GM18907 (cell line): ENCODE measurements at regions not wholly inside any gene's neighbourhood (a gene's known extent, or its start where the extent isn't known, plus 50 kb on each side); places are given as distances from the start of the nearest gene placed in this dataset.

Source experiments
- ATAC-seq: cut with Tn5 transposase; IDR thresholded peaks from one replicate; pipeline ENCODE4 v1.9.1; 2021; ENCODE audit warnings: mild to moderate bottlenecking, moderate library complexity; ENCODE audit not compliant: unreplicated experiment

DNA sequence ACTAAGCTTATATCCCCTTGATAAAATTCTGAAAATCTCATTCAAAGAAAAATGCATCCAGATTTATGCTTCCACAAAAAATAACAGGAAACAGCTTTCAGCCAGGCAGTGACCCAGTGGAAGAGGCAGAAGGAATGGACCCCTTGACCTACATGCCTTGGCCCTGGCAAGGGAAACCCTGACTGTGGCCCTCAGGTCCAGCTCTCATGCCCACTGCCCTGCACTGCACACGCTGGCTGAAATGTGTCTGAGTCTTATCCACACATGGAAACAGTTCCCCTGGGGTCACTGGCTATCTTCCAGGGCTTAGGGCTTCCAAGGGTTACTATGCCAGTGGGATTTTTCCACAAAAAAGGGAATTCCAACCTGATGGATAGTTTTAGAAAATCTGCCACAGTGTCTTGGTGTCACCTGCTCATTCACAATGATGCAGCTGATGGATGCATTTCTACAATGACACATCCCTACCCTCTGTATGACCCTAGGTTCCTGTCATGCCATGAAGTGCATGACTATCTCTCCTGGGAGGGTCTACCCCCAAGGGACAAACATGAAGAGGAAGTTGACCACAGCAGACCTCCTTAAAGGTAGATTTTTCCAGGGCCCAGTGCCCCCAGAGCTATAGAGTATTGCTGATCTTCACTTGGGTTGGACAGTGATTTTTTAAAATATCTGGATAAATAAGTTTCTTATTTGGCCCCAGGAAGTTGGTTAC lies 121.9 kb upstream of the CD93 start:
- no peak for ATAC-seq

DNA sequence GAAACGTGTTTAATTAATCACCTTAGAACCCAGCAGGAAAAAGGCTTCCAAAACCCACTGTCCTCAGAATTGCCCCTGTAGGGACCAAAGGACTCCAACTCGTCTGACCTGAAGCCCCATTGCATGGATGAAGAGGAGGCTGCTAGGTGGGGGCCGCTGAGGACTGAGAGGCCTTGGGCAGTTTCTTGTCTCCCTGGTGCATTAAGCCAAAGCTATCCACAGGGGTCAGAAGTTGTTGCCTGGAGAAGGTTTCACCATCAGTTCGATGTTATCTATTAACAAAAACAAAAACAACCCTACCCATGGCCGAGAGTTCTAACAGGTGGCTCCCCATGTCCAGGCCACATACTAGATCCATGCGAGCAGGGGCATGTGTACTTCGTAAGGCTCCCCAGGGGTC lies 120.9 kb upstream of the CD93 start:
- ATAC-seq = no peak

DNA sequence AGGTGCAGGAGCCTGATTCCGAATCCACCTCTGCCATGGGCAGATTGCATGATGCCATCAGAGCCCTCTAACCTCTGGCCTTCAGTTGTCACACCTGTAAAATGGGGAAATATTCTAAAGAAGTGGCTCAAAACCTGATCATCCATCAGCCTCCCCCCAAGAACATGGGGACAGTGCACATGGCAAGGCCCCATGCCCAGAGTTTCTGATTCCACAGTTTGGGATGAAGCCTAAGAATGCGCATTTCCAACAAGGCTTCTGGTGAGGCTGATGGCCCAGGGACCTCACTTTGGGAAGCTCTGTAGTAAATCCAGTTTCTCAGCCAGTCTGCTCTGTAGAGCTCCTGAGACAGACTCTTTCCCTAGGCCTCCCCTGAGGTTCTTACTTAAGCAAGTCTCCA lies 119.9 kb upstream of the CD93 start:
- ATAC-seq = no peak

DNA sequence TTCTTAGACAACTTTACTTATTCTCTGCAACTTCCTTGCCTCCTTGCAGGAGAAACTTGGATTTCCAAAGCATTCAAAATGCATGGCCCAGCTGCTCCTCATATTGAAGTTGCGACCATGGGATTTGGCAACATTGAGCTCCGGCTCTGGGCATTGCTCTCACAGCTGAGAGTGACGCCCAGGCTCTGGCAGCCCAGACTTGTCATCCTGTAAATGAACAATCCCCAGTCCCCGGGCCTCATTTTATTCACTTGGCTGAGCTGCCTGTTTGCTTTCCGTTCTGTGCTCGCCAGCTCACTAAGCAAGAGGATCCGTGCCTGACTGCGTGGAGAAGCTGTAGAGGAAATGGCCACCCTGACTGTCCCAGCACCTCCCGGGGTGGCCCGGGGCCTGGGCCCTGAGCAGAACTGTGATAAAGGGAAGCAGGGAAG lies 119.5 kb upstream of the CD93 start:
- ATAC-seq = no peak

DNA sequence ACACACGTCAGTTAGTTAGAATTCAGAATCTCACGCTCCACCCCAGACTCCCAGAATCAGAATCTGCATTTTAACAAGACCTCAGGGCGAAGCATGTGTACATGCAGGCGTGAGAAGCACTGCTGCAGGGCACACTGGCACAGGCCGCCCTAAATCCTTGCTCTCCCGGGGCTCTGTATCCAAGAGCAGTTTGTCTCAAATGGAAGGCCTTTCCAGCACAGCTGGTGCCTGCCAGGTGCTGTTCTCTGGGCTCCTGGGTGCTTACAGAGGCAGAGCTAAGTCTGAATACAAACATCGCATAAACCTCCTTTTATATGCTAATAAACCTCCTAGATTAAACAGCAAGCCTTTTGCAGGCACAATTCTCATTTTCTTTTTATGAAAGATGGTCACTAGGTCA lies 119.1 kb upstream of the CD93 start:
- no peak for ATAC-seq

DNA sequence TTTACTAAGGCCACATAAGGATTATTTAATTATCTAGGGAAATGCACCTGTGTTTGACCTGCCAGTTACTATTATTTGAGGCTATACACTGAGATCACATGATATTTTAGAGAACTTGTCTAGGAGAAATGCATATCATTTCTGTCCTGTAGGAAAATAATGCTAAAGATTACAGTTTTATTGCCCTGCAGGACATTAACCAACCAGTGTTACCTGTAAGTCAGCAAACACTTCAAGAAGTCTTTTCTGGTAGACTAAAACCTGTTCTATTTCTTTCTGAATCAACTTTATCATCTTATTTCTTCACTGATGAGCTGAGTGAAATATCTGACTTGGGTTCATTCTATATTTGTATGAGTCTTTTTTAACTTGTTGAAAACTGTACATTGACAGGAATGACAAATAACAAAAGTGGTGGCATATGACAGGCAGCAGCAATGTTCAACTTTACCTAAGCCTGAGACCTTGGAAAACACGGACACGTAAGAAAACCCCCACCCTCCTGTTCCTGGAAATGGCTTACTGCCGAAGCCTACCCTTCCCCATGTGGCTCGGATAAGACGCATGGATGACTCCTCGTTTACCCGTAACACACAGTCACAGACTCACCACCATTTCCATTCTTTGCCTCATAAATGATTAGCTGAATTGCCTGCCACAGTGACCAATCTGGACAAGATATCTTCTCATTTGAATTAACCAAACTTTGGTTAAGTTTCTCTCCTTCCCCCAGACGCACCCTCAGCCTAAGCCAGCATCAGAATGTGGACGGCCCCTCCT lies 118.0 kb upstream of the CD93 start:
- ATAC-seq = no peak

DNA sequence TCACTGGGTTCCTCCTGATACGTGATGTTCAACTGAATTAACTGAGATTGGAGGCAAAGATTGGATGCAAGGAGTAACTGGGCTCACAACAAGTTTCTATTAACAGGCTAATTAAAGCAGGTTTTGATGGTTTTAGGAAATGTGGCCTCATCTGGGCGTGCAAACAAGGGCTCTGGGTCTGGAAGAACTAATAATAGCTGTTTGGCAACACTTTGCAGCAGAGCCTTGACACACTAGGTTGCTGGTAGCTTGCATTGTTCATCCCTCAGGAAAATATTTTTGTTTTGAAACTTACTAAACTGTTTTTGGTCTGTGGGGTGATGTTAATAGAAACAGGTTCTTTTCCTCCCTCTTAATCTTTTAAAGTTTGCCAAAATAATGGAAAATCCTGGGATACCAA lies 117.2 kb upstream of the CD93 start:
- ATAC-seq = no peak

DNA sequence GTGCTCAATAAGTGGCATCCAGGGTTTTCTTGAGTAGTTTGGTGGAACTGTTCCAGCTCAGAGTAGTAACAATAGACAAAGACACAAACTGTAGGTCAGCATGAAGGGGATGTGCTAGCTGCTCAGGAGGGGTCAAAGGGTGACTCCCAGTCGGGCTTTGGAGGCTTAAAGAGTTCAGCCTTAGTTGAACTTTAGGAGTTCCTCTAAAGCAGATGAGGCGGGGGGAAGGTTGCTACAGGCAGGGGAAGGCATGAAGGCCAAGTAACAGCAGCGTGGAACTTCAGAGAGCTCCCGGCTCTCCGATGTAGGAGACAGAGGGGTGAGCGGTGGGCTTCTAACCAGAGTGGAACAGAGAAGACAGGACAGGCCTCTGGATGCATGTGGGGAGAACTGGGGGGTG lies 115.5 kb upstream of the CD93 start:
- no peak for ATAC-seq

DNA sequence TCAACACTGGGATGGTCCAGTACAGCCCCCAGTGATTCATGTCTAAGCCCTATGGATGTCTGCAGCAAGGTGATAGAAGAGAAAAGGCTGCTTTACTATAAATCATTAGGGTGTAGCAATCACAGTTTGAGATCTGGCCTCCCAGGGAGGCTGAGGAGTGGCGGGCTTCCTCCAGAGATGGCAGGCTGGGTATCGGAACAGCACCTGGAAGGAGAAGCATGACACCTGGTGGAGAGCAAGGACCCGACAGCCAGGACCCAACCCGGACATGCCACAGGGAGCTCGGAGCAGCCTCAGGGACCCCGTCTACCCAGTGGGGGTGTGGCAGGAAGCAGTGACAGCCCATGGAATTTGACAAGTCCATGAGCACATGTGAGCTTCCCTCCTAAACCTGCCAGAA lies 114.8 kb upstream of the CD93 start:
- no peak for ATAC-seq

DNA sequence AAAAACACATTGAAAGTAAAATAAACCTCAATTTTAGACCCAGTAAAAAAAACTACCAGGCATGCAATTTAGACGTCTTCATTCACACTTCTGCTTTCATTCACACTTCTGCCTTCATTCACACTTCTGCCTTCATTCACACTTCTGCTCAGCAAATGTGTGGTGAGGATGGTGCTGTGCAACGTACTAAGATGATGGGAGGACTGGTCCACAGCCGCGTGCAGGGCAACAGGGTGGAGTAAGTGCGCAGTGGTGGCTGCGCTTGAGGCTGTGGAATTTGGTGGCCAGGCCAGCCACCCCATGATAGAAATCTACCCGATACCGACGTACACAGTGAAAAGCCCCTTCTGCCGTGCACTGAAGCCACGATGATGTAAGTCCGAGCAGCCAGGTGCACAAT lies 114.3 kb upstream of the CD93 start:
- ATAC-seq = no peak

DNA sequence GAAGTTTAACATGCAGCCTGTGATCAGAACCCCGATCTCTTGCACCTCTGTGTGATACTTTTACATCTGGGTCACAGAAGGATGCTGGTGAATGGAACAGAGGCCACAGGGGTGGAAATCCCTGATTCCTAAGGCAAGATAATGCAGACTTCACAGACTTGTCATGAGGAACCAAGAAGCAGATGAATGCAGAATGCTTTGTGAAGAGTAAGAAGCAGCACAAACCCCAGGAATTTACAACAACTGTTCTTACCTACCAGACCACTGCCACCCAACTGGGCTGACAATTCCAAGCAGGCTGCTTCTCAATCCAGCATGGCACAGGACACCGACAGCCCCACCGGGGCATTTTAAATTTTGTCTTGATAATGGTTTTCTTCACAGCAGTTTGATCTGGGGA lies 113.2 kb upstream of the CD93 start:
- no peak for ATAC-seq

DNA sequence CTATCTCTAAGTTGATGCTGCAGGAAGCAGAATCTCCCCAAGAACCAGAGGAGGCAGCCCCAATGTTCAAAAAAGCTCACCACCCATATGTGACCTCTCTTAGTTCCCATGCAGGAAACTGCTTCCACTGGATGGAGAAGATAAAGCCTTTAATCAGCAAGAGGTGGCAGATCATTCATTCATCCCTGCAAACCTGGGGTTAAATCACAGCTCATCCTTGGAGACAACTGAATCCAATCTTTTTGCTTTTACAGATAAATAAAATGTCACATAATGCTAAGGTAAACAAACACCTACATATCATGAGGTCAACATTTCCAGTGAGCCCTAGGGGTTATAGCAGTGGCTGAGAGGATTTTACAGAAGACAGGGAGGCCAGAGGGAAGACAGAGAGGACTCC lies 112.7 kb upstream of the CD93 start:
- no peak for ATAC-seq

DNA sequence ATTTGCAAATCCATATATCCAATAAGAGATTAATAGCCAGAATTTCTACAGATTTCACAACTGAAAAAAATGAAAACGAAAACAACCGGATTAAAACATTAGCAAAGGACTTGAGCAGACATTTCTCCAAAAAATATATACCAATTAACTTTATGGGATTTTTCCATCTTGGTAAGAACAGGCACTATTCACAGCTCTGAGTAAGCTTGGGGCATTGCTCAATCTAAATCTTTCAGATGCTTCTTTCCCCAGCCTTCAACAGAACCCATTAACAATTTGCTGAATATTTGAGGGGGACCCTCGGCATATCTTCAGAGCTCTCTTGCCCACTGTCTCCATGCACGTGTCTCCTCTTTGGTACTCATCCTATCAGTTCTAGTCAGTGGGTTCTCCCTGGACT lies 111.7 kb upstream of the CD93 start:
- ATAC-seq = no peak

DNA sequence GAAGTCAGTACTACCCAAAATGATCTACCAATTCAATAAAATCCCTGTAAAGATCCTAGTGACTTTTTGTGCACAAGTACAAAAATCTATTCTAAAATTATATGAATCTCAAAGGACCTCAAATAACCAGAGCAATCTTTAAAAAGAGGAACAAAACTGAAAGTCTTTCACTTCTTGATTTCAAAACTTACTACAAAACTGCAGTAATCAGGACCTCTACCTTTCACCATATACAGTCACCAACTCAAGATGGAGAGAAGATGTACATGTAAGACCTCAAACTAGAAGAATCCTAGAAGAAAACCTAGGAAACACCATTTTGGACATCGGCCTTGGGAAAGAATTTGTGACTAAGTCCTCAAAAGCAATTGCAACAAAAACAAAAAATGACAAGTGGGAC lies 109.5 kb upstream of the CD93 start:
- no peak for ATAC-seq

DNA sequence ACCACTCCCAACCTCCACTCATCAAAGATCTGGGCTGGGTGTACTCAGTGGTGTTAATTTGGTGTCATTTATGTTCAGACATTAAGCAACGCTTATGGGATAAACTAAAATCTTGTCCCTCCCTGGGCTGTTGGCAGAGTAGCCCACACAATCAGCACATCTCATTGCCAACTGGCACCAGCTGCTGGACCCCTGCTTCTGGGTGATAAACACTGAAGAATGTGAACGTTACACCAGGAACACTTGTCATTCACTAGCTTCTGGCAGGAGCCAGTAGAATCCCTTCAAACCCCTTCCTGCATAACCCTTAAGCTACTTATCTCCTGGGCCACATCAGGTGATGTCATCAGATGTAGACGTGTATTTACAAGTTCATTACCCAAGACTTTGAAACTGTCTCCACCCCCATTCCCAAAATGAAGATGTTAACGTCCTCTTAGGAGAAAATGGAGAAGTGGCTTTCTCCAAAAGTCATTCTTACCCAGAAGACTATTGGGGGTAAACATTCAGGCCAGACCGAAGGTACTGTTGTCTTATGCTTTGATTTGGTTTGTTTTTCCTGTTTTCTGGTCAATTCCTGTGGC lies 107.8 kb upstream of the CD93 start:
- no peak for ATAC-seq

DNA sequence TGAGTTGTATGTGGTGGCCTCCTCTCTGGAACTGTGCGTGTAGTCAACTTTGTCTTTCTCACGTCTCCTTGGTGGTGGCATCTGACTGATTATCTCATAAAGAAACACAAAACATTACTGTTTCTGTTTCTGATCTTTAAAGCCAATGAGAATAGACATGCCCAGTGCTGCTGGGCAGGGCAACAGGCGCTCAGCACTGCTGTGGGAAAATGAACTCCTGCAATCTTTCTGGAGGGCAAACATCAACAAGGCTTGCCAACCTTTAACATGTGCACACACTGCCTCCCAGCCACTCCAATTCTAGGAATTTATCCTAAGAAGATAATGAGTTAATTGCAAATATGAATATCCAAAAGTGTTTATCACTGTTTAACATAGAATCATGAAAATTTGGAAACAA lies 106.3 kb upstream of the CD93 start:
- ATAC-seq = no peak

DNA sequence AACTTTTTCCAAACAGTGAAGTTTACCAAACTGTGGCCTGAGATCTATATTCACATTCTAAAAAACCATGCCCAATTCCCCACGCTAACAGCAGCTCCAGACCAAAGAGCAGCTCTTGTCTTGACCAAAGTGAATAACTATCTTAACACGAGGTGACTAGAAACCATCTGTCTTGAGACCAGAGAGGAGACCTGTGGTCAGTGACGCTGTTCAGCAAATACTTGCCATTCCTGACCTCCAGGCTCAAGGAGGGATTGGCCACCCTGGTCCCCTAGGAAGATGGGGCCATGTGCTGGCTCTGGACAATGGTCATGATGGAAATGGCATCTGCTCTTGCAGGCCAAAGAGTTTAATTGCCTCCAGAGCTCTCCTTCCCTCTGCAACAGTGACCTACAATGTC lies 104.4 kb upstream of the CD93 start:
- ATAC-seq = no peak

DNA sequence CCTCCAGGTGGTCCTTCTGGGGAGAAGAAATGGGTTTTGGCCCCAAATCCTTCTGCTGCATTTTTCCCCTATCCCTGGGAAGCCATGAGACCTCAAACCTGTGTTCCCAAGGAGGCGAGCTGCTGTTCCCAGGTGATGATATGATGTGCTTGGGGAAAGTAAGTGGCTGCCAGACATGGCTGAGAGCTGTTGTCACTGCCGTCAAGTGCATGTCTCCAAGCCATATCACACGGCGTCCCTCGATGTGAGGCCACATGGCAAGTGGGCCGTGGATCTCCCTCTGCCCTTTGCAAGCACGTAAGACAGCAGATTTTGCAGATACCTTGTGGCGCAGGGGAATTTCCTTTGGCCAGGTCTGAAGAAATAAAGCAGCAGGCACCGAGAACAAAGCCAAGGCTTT lies 103.7 kb upstream of the CD93 start:
- no peak for ATAC-seq

DNA sequence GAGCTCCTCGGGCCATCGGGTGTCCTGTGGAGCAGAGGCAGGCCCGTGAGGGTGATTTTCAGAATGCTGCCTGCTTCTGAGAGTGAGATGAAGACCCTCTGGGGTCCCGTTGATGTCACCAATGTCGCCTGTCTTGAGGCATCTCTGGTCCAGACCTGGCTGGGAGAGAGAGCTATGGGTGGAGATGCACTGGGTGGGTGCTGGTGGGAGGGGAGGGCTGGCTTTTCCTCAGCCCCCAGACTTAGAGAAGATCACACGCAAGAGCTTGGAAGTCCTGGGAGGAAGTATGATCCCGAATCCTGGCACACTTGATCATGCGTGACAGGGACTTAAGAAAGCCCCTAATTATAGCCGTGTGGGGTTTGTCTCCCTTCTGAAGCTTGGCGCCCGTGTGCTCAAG lies 103.2 kb upstream of the CD93 start:
- ATAC-seq = no peak

DNA sequence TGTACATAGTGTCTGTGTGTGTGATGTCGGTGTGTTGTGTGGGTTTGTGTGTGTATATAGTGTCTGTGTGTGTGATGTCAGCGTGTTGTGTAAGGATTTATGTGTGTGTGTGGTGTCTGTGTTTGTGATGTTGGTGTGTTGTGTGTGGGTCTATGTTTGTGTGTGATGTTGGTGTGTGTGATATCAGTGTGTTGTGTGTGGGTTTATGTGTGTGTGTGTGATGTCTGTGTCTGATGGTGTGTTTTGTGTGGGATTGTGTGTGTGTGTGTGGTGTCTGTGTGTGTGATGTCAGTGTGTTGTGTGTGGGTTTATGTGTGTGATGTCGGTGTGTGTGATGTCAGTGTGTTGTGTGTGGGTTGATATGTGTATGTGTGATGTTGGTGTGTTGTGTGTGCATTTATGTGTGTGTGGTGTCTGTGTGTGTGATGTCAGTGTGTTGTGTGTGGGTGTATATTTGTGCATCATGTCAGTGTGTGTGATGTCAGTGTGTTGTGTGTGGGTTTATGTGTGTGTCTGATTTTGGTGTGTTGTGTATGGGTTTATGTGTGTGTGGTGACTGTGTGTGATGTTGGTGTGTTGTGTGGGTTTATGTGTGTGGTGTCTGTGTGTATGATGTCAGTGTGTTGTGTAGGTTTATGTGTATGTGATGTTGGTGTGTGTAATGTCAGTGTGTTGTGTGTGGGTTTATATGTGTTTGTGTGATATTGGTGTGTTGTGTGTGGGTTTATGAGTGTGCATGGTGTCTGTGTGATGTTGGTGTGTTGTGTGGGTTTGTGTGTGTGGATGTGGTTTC lies 102.4 kb upstream of the CD93 start:
- ATAC-seq = no peak

DNA sequence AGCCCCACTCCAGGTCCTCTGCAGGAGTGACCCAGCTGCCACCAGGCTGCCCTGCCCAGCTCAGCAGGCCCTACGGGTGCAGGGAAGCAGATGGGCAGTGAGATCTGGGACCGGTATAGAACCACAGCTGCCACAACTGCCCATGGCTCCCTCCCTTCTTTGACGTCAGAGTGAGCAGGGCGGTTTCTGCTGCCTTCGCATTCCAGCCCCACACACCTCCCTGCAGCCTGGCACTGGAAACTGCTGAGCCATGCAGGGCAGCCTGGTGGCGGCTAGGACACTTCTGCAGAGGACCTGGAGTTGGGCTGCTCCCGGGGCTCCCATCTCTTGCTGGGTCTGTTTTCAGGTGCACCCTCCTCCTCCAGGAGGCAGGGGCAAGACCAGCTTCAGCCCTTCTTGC lies 101.6 kb upstream of the CD93 start:
- no peak for ATAC-seq

DNA sequence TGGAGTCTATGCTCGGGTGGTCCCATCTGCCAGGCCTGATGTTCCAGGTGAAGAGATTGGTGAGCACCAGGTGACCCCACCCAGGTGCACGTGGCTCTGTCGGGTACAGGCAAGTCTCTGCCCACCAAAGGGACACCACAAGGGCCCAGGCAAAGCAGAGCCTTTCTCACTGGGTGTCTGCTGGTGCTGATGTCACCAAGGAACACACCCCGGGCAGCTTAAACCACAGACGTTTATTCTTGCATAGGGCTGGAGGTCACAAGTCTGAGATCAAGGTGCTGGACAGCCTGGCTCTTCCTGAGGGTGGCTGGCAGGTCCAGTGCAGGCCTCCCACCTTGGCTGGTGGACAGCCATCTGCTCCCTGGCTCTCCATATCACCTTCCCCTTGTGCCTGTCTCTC lies 100.7 kb upstream of the CD93 start:
- ATAC-seq = no peak
